K562 (cell line): ENCODE measurements at regions not wholly inside any gene's neighbourhood (a gene's known extent, or its start where the extent isn't known, plus 50 kb on each side); places are given as distances from the start of the nearest gene placed in this dataset.

Experiments used
- ATAC-seq: fragments of 200-7000 bp; cut with Tn5 transposase; 3 replicates; pipeline ENCODE4 v1.9.1; 2020; ENCODE audit warnings: moderate library complexity
- BruUV-seq: library from RNA; stranded (reverse); fragments of 400-500 nt; replicated peaks from 2 replicates; lab custom pipeline; 2021; lab: Mats Ljungman, UMichigan
- CTCF ChIA-PET: fragments of 300-600 bp; formaldehyde crosslinking; extraction: SDS; loops from one replicate; lab custom pipeline; 2021; ENCODE audit warnings: low intra/inter-chr PET ratio; lab: Yijun Ruan, JAX
- POLR2A ChIA-PET: fragments of 300-600, 350-650 bp; sonication (Branson Sonifier 250); formaldehyde crosslinking; extraction: SDS; loops from one replicate; lab custom pipeline; 2021; ENCODE audit warnings: antibody characterized with exemption, inconsistent platforms; lab: Yijun Ruan, JAX
- DNase-seq, 4 experiments: peaks; one replicate each; pipeline versions ENCODE4 v3.0.0 to v3.0.0-alpha.2; 2011 to 2018; ENCODE audit warnings: low spot score in 3 of 4, mixed read lengths in 3 of 4; ENCODE audit errors: extremely low read depth in 1 of 4
- FAIRE-seq: peaks from 2 replicates; lab custom pipeline; 2011; peaks lifted over from hg19 to GRCh38; lab: Jason Lieb, UNC
- H2AFZ ChIP-seq: 2 replicates; pipeline ENCODE4 v1.6.0; 2011; ENCODE audit warnings: low read depth, low read length, control low read depth, inconsistent platforms
- H3K27ac ChIP-seq: fragments of 200-600 bp; 3 replicates; pipeline ENCODE4 v1.8.0; 2011; ENCODE audit warnings: low read depth, mild to moderate bottlenecking, control low read depth, inconsistent platforms, low read length, moderate library complexity, mixed read lengths; ENCODE audit errors: extremely low read depth
- H3K27me3 ChIP-seq, 2 experiments: fragments of 300-600 bp in 1 of 2; 2 replicates in 1 of 2; 3 replicates in 1 of 2; pipeline versions ENCODE4 v1.6.0 to v1.8.0; 2011; ENCODE audit warnings: inconsistent platforms in 2 of 2, low read length in 2 of 2, mild to moderate bottlenecking in 1 of 2, mixed read lengths in 1 of 2, moderate library complexity in 1 of 2; ENCODE audit not compliant: control insufficient read depth in 2 of 2, insufficient read depth in 2 of 2
- H3K36me3 ChIP-seq: fragments of 300-600 bp; 3 replicates; pipeline ENCODE4 v1.8.0; 2011; ENCODE audit warnings: mild to moderate bottlenecking, low read length, inconsistent platforms; ENCODE audit not compliant: control insufficient read depth, insufficient read depth
- H3K4me1 ChIP-seq, 2 experiments: fragments of 200-600 bp in 1 of 2; replicated peaks in 1 of 2; 2 replicates in 1 of 2; 3 replicates in 1 of 2; pipeline versions ENCODE4 v1.5.1 to v1.8.0; 2011; ENCODE audit warnings: inconsistent platforms in 2 of 2, low read length in 2 of 2, mild to moderate bottlenecking in 1 of 2, mixed read lengths in 1 of 2, moderate library complexity in 1 of 2; ENCODE audit not compliant: control insufficient read depth in 2 of 2, insufficient read depth in 2 of 2
- H3K4me2 ChIP-seq: 2 replicates; pipeline ENCODE4 v1.6.1; 2011; ENCODE audit warnings: low read length, control low read depth, inconsistent platforms, mixed read lengths; ENCODE audit not compliant: insufficient read depth
- H3K4me3 ChIP-seq: fragments of 200-600 bp; sonication (generic), shearing (Covaris generic); 2 replicates; pipeline ENCODE4 v1.5.1; 2016; ENCODE audit warnings: control low read depth, inconsistent platforms
- H3K79me2 ChIP-seq: fragments of 200-600 bp; 3 replicates; pipeline ENCODE4 v1.8.0; 2011; ENCODE audit warnings: low read length, inconsistent platforms; ENCODE audit not compliant: control insufficient read depth, insufficient read depth
- H3K9ac ChIP-seq, 2 experiments: 2 replicates each; pipeline versions ENCODE4 v1.6.0 to v1.6.1; 2011; ENCODE audit warnings: low read depth in 2 of 2, low read length in 2 of 2, control low read depth in 1 of 2, inconsistent platforms in 1 of 2, mild to moderate bottlenecking in 1 of 2, mixed read lengths in 1 of 2; ENCODE audit not compliant: insufficient read depth in 1 of 2
- H3K9me1 ChIP-seq: one replicate; pipeline ENCODE4 v1.6.0; 2011; ENCODE audit warnings: inconsistent platforms, mild to moderate bottlenecking, low read length, moderate library complexity; ENCODE audit not compliant: control insufficient read depth, insufficient read depth
- H3K9me3 ChIP-seq: replicated peaks from 2 replicates; pipeline ENCODE4 v1.5.1; 2011; ENCODE audit warnings: low read depth, low read length, inconsistent platforms; ENCODE audit not compliant: control insufficient read depth, insufficient read depth
- H4K20me1 ChIP-seq: replicated peaks from 2 replicates; pipeline ENCODE4 v1.6.1; 2011; ENCODE audit warnings: low read length, inconsistent platforms, mixed read lengths; ENCODE audit not compliant: control insufficient read depth, insufficient read depth
- ATF3 ChIP-seq, 2 experiments: fragments of 450-650 bp in 1 of 2; sonication (generic) in 1 of 2; formaldehyde crosslinking in 1 of 2; IDR thresholded peaks in 1 of 2; conservative IDR thresholded peaks in 1 of 2; 2 replicates each; pipeline versions ENCODE4 v1.6.1 to v1.8.1; 2016 to 2023; ENCODE audit warnings: mild to moderate bottlenecking in 2 of 2, moderate library complexity in 2 of 2, inconsistent platforms in 1 of 2, missing genetic modification reagents in 1 of 2
- ATF6 ChIP-seq: sonication (generic); formaldehyde crosslinking; IDR thresholded peaks from 2 replicates; pipeline ENCODE4 v1.4.0; 2020; ENCODE audit warnings: mild to moderate bottlenecking, missing genetic modification reagents
- CEBPB ChIP-seq: fragments of 450-650 bp; IDR thresholded peaks from 2 replicates; pipeline ENCODE4 v1.6.1; 2016; ENCODE audit warnings: missing genetic modification characterization, missing compliant biosample characterization
- CEBPG ChIP-seq, 3 experiments: fragments of 200-800 bp in 1 of 3; sonication (Bioruptor generic) in 1 of 3; sonication (generic) in 1 of 3; formaldehyde crosslinking in 1 of 3; IDR thresholded peaks in 2 of 3; conservative IDR thresholded peaks in 1 of 3; 2 replicates each; pipeline versions ENCODE4 v1.6.1 to v1.8.0; 2016 to 2022; ENCODE audit warnings: missing compliant biosample characterization in 2 of 3, missing genetic modification characterization in 2 of 3, mild to moderate bottlenecking in 1 of 3, missing genetic modification reagents in 1 of 3
- CREM ChIP-seq: IDR thresholded peaks from 2 replicates; pipeline ENCODE4 v1.6.1; 2014; ENCODE audit warnings: antibody characterized with exemption, low read depth
- FOS ChIP-seq: IDR thresholded peaks from 3 replicates; pipeline ENCODE4 v1.6.1; 2011; ENCODE audit not compliant: insufficient read length; ENCODE audit errors: extremely low read depth
- JUNB ChIP-seq: fragments of 450-650 bp; formaldehyde crosslinking; conservative IDR thresholded peaks from 2 replicates; pipeline ENCODE4 v1.4.0; 2020; ENCODE audit warnings: mild to moderate bottlenecking
- MYC ChIP-seq, 2 experiments: fragments of 250-450 bp in 1 of 2; sonication (Bioruptor Pico) in 1 of 2; IDR thresholded peaks; 2 replicates each; pipeline versions ENCODE4 v1.5.1 to v1.6.1; 2012 to 2021; ENCODE audit warnings: low read depth in 2 of 2, borderline replicate concordance in 1 of 2, improper control_type of control experiment in 1 of 2, low read length in 1 of 2, mild to moderate bottlenecking in 1 of 2, moderate library complexity in 1 of 2
- NFXL1 ChIP-seq: fragments of 450-650 bp; formaldehyde crosslinking; IDR thresholded peaks from 2 replicates; pipeline ENCODE4 v1.4.0; 2021; ENCODE audit warnings: mild to moderate bottlenecking
- PCBP2 ChIP-seq: fragments of 200-400 bp; formaldehyde crosslinking; IDR thresholded peaks from 2 replicates; pipeline ENCODE4 v1.6.1; 2018; ENCODE audit warnings: low read length, low read depth, mild to moderate bottlenecking, moderate library complexity; ENCODE audit not compliant: poor library complexity, severe bottlenecking
- STAT5A ChIP-seq: IDR thresholded peaks from 2 replicates; pipeline ENCODE4 v1.6.1; 2012; ENCODE audit warnings: low read length, inconsistent platforms, borderline replicate concordance
- TAF9B ChIP-seq: fragments of 450-650 bp; IDR thresholded peaks from 2 replicates; pipeline ENCODE4 v1.6.1; 2018; ENCODE audit warnings: mild to moderate bottlenecking; ENCODE audit not compliant: partially characterized antibody
- UBTF ChIP-seq, 2 experiments: IDR thresholded peaks; 2 replicates each; pipeline ENCODE4 v1.6.1; 2012; ENCODE audit warnings: improper control_type of control experiment in 2 of 2, low read depth in 2 of 2, low read length in 2 of 2, borderline replicate concordance in 1 of 2
- ZNF311 ChIP-seq: fragments of 250-450 bp; sonication (Bioruptor Pico); IDR thresholded peaks from 2 replicates; pipeline ENCODE4 v1.4.0; 2020; ENCODE audit warnings: mild to moderate bottlenecking, moderate library complexity
- ZNF57 ChIP-seq: fragments of 450-650 bp; formaldehyde crosslinking; IDR thresholded peaks from 2 replicates; pipeline ENCODE4 v1.4.0; 2020; ENCODE audit warnings: mild to moderate bottlenecking, moderate library complexity
- WGBS: fragments of 100-300 bp; shearing (Covaris generic); methylation state at CpG from one replicate; pipeline ENCODE4 v1.1.6; 2016; ENCODE audit warnings: low coverage, mixed read lengths; ENCODE audit not compliant: insufficient coverage; ENCODE audit errors: missing lambda C conversion rate; 5-methylcytosine and 5-hydroxymethylcytosine counted together
- in situ Hi-C: fragments of 300-500 bp; cut with MboI; formaldehyde crosslinking; loops from 4 replicates; pipeline ENCODE4 v1.15.0; 2018; ENCODE audit warnings: inconsistent platforms, mixed read lengths
- intact Hi-C: fragments of 100-400 bp; cut with micrococcal nuclease; formaldehyde crosslinking; loops from 2 replicates; pipeline ENCODE4 v1.14.2; 2022

GRCh38 chr12:112685321-112685720 lies 106.2 kb upstream of the RPH3A start:
- Histone ChIP-seq H3K27me3 (peaks cover 5 to 6% of the 10 kb centered on the region in 2 experiments; a peak in 1 of 5 replicates), H3K36me3 (no peaks in the 10 kb centered on the region), H3K79me2 (no peaks in the 10 kb centered on the region), H3K9ac (no peak overlapping the region), H3K27ac (no peak overlapping the region), H3K4me3 (no peak overlapping the region), H2AFZ (no peak overlapping the region), H3K4me2 (no peak overlapping the region), H3K9me1 (no peaks in the 10 kb centered on the region), H3K4me1 (no peaks in the 10 kb centered on the region), H4K20me1 (no peaks in the 10 kb centered on the region), H3K9me3 (no peaks in the 10 kb centered on the region)
- no peak for ATAC-seq
- no TSS peak for BruUV-seq
- in situ Hi-C loops: no loop called here
- no peak for DNase-seq
- CTCF ChIA-PET: no interaction called here
- no peak for FAIRE-seq
- WGBS: 0% methylated on average over 2 of the region's 2 CpGs
- POLR2A ChIA-PET: no interaction called here
- intact Hi-C loops: no loop called here
- TF ChIP-seq MYC (IDR thresholded peaks at IDR 0.05; ENCODE audit: low read depth, low read length): no peak
- no peak for TF ChIP-seq MYC (CRISPR knock-in tag; IDR thresholded peaks at IDR 0.05; ENCODE audit: borderline replicate concordance, low read depth)
- no peak for TF ChIP-seq FOS
- no peak for TF ChIP-seq CEBPG (CRISPR knock-in tag; IDR thresholded peaks at IDR 0.05)
- 0 out of 4 replicates have a peak, but pooled peaks of 1 of the 2 experiments have one; percentile 13 for TF ChIP-seq CEBPG (tag; conservative IDR thresholded peaks at IDR 0.05 in 1 of 2, IDR thresholded peaks at IDR 0.05 in 1 of 2)
- no peak for TF ChIP-seq UBTF (IDR thresholded peaks at IDR 0.05; ENCODE audit: borderline replicate concordance in 1 of 2, low read depth in 2 of 2, low read length in 2 of 2)
- no peak for TF ChIP-seq JUNB (CRISPR knock-in tag)
- peak; percentile 25; the same call in 1 of the 2 replicates for TF ChIP-seq CEBPB (tag)
- no peak for TF ChIP-seq ZNF311 (CRISPR knock-in tag)
- no peak for TF ChIP-seq STAT5A
- no peak for TF ChIP-seq ZNF57
- TF ChIP-seq NFXL1 (CRISPR knock-in tag): no peak
- TF ChIP-seq CREM: no peak
- no peak for TF ChIP-seq PCBP2
- TF ChIP-seq ATF6 (CRISPR knock-in tag): no peak
- no peak for TF ChIP-seq TAF9B
- TF ChIP-seq ATF3 (IDR thresholded peaks at IDR 0.05): peak; percentile 68
- TF ChIP-seq ATF3 (CRISPR knock-in tag; conservative IDR thresholded peaks at IDR 0.05): no peak
